Uterus (tissue), 3 donors: ENCODE measurements at regions not wholly inside any gene's neighbourhood (a gene's known extent, or its start where the extent isn't known, plus 50 kb on each side); places are given as distances from the start of the nearest gene placed in this dataset.
"Not testable (repeated sequence)": the region's sequence is repeated elsewhere in the genome, so short reads cannot be mapped to it uniquely, and the experiment has no call there.

Source experiments
- DNase-seq, 2 donors: peaks; one replicate each; pipeline ENCODE4 v3.0.0-alpha.2; 2019 to 2020
- H3K27ac ChIP-seq, 2 donors: fragments of 200-600 bp; sonication (generic); 1 replicate in 1 of 2; 2 replicates in 1 of 2; pipeline ENCODE4 v1.5.1; 2016 to 2018
- H3K27me3 ChIP-seq, 2 donors: fragments of 200-600 bp; sonication (generic); one replicate each; pipeline ENCODE4 v1.5.1; 2018 to 2019; ENCODE audit warnings: control low read depth in 1 of 2
- H3K36me3 ChIP-seq, 2 donors: fragments of 200-600 bp; sonication (generic); one replicate each; pipeline ENCODE4 v1.5.1; 2019; ENCODE audit warnings: control low read depth in 1 of 2
- H3K4me1 ChIP-seq, 2 donors: fragments of 200-600 bp; sonication (generic); one replicate each; pipeline ENCODE4 v1.5.1; 2018 to 2019; ENCODE audit warnings: control low read depth in 1 of 2
- H3K4me3 ChIP-seq, 2 donors: fragments of 200-600 bp; sonication (generic); 1 replicate in 1 of 2; 2 replicates in 1 of 2; pipeline ENCODE4 v1.5.1; 2018 to 2019; ENCODE audit warnings: mild to moderate bottlenecking in 1 of 2
- H3K9me3 ChIP-seq, 2 donors: fragments of 200-600 bp; sonication (generic); one replicate each; pipeline ENCODE4 v1.5.1; 2019; ENCODE audit warnings: control low read depth in 1 of 2
- CTCF ChIP-seq, 4 experiments: fragments of 200-600 bp in 2 of 4; fragments of 450-650 bp in 2 of 4; sonication (generic) in 2 of 4; IDR thresholded peaks; one replicate each; pipeline ENCODE4 v1.5.1; 2016 to 2019; ENCODE audit warnings: antibody characterized with exemption in 4 of 4, mild to moderate bottlenecking in 2 of 4, moderate library complexity in 1 of 4
- POLR2A ChIP-seq, 2 donors: fragments of 450-650 bp; IDR thresholded peaks; one replicate each; pipeline ENCODE4 v1.6.1; 2016; ENCODE audit warnings: antibody characterized with exemption in 2 of 2, mild to moderate bottlenecking in 1 of 2, moderate library complexity in 1 of 2
- intact Hi-C: fragments of 100-400 bp; cut with DNase I; formaldehyde crosslinking; loops from one replicate; pipeline ENCODE4 v1.15.1; 2023; ENCODE audit warnings: low total_unique reads
- donor health status: DM: yes; HTN: yes; CAD: no.

- intact Hi-C loops = no loop called here
- H3K27me3 ChIP-seq = no peaks in the 10 kb centered on the region
- no peak overlapping the region for H3K4me3 ChIP-seq
- no peaks in the 10 kb centered on the region for H3K4me1 ChIP-seq
- no peaks in the 10 kb centered on the region for H3K9me3 ChIP-seq
- TF ChIP-seq POLR2A (IDR thresholded peaks at IDR 0.05) (no peak), CTCF (IDR thresholded peaks at IDR 0.05) (no peak)
- no peak for DNase-seq
- no peak overlapping the region for H3K27ac ChIP-seq
- H3K36me3 ChIP-seq = no peaks in the 10 kb centered on the region
These were observed 216.4 kb downstream of the LRIG3 start for GRCh38 chr12:58703866-58704265.

GRCh38 chr12:58704770-58705169, 215.5 kb downstream of the LRIG3 start:
- H3K27me3 ChIP-seq, H3K4me1 ChIP-seq, intact Hi-C loops, H3K36me3 ChIP-seq, DNase-seq, H3K9me3 ChIP-seq, H3K27ac ChIP-seq, H3K4me3 ChIP-seq: not testable (repeated sequence)

GRCh38 chr12:58710901-58711300, 209.4 kb downstream of the LRIG3 start:
- Histone ChIP-seq H3K36me3 (no peaks in the 10 kb centered on the region), H3K27ac (no peak overlapping the region), H3K4me1 (no peaks in the 10 kb centered on the region), H3K9me3 (no peaks in the 10 kb centered on the region), H3K27me3 (no peaks in the 10 kb centered on the region), H3K4me3 (no peak overlapping the region)
- no peak for DNase-seq
- TF ChIP-seq POLR2A (IDR thresholded peaks at IDR 0.05) (no peak), CTCF (IDR thresholded peaks at IDR 0.05) (no peak)
- intact Hi-C loops = no loop called here

GRCh38 chr12:58711974-58712373, 208.3 kb downstream of the LRIG3 start:
- H3K4me3 ChIP-seq = no peak overlapping the region
- no peak overlapping the region for H3K27ac ChIP-seq
- TF ChIP-seq POLR2A (IDR thresholded peaks at IDR 0.05) = no peak
- no peak for TF ChIP-seq CTCF (IDR thresholded peaks at IDR 0.05)
- H3K4me1 ChIP-seq = no peaks in the 10 kb centered on the region
- no peak for DNase-seq
- no peaks in the 10 kb centered on the region for H3K36me3 ChIP-seq
- no peaks in the 10 kb centered on the region for H3K27me3 ChIP-seq
- intact Hi-C loops = no loop called here
- H3K9me3 ChIP-seq = no peaks in the 10 kb centered on the region

- Histone ChIP-seq H3K9me3 (no peaks in the 10 kb centered on the region), H3K36me3 (no peaks in the 10 kb centered on the region), H3K27ac (no peak overlapping the region), H3K4me1 (no peaks in the 10 kb centered on the region), H3K4me3 (no peak overlapping the region), H3K27me3 (no peaks in the 10 kb centered on the region)
- intact Hi-C loops = no loop called here
- TF ChIP-seq POLR2A (IDR thresholded peaks at IDR 0.05) (no peak), CTCF (IDR thresholded peaks at IDR 0.05) (no peak)
- no peak for DNase-seq
These were observed 207.3 kb downstream of the LRIG3 start for GRCh38 chr12:58712976-58713375.

- no peak for DNase-seq
- TF ChIP-seq CTCF (IDR thresholded peaks at IDR 0.05) (no peak), POLR2A (IDR thresholded peaks at IDR 0.05) (no peak)
- Histone ChIP-seq H3K27ac (no peak overlapping the region), H3K27me3 (no peaks in the 10 kb centered on the region), H3K36me3 (no peaks in the 10 kb centered on the region), H3K9me3 (no peaks in the 10 kb centered on the region), H3K4me3 (no peak overlapping the region), H3K4me1 (no peaks in the 10 kb centered on the region)
- intact Hi-C loops = no loop called here
These were observed 201.1 kb downstream of the LRIG3 start for GRCh38 chr12:58719161-58719560.
